Effector memory CD8-positive, alpha-beta T cell (primary cell): ENCODE measurements at regions not wholly inside any gene's neighbourhood (a gene's known extent, or its start where the extent isn't known, plus 50 kb on each side); places are given as distances from the start of the nearest gene placed in this dataset.
A peak's percentile ranks its signal among the peaks of the same experiment; 100 is the strongest.

Source experiments
- ATAC-seq: fragments of 150-1000 bp; cut with Tn5 transposase; replicated peaks from 2 replicates; pipeline ENCODE4 v1.10.0; 2021; ENCODE audit warnings: mild to moderate bottlenecking, moderate library complexity
- DNase-seq, 3 experiments: peaks; one replicate each; pipeline ENCODE4 v3.0.0; 2021
- H3K27ac Mint-ChIP-seq, 2 donors: one replicate each; pipeline ENCODE4 v1.8.0; 2022; ENCODE audit warnings: mild to moderate bottlenecking in 2 of 2, mixed read lengths in 2 of 2, moderate library complexity in 2 of 2
- H3K27me3 Mint-ChIP-seq, 2 donors: one replicate each; pipeline ENCODE4 v1.8.0; 2022; ENCODE audit warnings: mixed read lengths in 2 of 2
- H3K36me3 Mint-ChIP-seq: one replicate; pipeline ENCODE4 v1.8.0; 2022; ENCODE audit warnings: mild to moderate bottlenecking, moderate library complexity, mixed read lengths; ENCODE audit not compliant: insufficient read depth
- H3K4me1 Mint-ChIP-seq, 2 donors: one replicate each; pipeline ENCODE4 v1.8.0; 2022; ENCODE audit warnings: low read depth in 2 of 2, mixed read lengths in 2 of 2
- H3K4me3 Mint-ChIP-seq, 2 donors: one replicate each; pipeline ENCODE4 v1.8.0; 2022; ENCODE audit warnings: mild to moderate bottlenecking in 2 of 2, mixed read lengths in 2 of 2, moderate library complexity in 2 of 2
- H3K9me3 Mint-ChIP-seq, 2 donors: one replicate each; pipeline ENCODE4 v1.8.0; 2022; ENCODE audit warnings: mixed read lengths in 2 of 2

DNA sequence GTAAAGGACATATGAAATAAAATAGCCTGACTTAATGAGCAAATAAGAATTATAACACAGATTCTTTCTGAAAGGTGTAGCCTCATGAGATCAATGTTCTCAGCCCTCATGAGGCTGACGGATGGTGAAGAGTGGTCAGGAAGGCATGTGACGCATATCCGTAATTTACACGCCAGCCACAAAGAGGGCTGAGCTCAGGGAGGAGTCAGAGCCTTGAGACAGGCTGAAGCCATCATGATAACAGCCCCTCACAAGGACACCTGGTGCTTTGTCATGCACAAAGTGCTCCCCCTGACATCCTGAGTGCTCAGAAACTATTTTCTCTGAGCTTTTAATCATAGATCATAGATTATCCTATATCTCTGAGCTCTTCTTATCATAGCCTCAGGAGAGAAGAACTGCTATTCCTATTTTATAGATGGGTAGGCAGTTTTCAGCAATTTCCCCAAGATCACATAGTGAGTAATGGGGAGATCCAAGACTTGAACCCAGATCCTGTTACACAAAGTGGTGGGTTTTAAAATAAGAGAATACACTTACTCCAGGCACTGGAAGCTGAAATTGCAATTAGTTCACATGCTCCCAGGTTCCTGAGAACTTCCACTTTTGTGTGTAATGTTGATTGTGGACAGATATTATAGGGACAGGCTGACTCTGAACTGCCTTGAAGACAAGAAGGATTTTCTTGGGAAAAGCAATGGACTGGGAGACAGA is 267.1 kb downstream of the RPLP1 start:
- no peaks in the 10 kb centered on the region for H3K27me3 Mint-ChIP-seq
- peaks cover 12% of the 10 kb centered on the region for H3K36me3 Mint-ChIP-seq
- H3K4me1 Mint-ChIP-seq = peaks cover 68 to 89% of the 10 kb centered on the region in 2 donors
- DNase-seq (peak; percentile 71 to 74 (median 73)), ATAC-seq (peak; percentile 87)
- H3K9me3 Mint-ChIP-seq = no peaks in the 10 kb centered on the region
- H3K27ac Mint-ChIP-seq = peak overlapping the region; percentile 97 to 99
- peak overlapping the region; percentile 63 to 85 for H3K4me3 Mint-ChIP-seq

DNA sequence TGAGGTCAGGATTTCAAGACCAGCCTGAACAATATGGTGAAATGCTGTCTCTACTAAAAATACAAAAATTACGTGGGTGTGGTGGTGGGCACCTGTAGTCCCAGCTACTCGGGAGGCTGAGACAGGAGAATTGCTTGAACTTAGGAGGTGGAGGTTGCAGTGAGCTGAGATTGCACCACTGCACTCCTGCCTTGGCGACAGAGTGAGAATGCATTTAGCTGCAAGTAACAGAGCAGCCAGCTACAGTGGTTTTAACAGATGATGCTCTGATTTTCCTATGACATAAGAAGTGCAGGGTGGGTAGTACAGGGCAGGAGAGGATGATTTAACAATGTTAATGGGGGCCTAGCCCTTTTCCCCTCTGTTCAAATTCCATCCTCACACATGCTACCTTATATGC is 267.9 kb downstream of the RPLP1 start:
- peak overlapping the region; percentile 85 to 86 for H3K4me3 Mint-ChIP-seq
- peak overlapping the region; percentile 97 to 99 for H3K27ac Mint-ChIP-seq
- peaks cover 14% of the 10 kb centered on the region for H3K36me3 Mint-ChIP-seq

DNA sequence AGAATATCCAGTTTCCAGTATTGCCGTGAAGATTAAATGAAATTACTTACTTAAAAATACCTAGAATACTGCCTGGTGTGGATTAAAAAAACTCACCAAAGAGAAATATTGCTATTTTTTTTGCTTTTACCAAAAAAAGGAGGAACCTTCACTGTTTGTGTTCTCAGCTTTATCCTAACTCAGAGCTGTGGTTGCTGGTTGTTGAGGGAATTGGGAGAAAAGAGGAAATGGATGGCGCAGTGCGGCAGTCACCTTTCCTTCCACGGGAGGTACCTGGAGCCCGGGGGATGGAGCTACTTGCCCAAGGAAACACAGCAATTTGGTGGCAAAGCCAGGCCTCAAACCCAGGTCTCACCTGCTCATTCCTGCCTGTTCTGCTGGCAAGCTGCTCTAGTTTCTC is 270.3 kb downstream of the RPLP1 start:
- Mint-ChIP-seq H3K4me1 (peaks cover 67 to 79% of the 10 kb centered on the region in 2 donors), H3K9me3 (no peaks in the 10 kb centered on the region), H3K4me3 (peak overlapping the region in 1 of 2 donors; percentile 86), H3K27me3 (no peaks in the 10 kb centered on the region), H3K27ac (peak overlapping the region in 1 of 2 donors; percentile 56), H3K36me3 (peaks cover 14% of the 10 kb centered on the region)
- ATAC-seq = no peak
- DNase-seq = no peak

More for the DNA sequence above, 267.9 kb downstream of the RPLP1 start:
- Mint-ChIP-seq H3K9me3 (no peaks in the 10 kb centered on the region), H3K4me1 (peaks cover 70 to 89% of the 10 kb centered on the region in 2 donors), H3K27me3 (no peaks in the 10 kb centered on the region)
- ATAC-seq (no peak), DNase-seq (no peak)

DNA sequence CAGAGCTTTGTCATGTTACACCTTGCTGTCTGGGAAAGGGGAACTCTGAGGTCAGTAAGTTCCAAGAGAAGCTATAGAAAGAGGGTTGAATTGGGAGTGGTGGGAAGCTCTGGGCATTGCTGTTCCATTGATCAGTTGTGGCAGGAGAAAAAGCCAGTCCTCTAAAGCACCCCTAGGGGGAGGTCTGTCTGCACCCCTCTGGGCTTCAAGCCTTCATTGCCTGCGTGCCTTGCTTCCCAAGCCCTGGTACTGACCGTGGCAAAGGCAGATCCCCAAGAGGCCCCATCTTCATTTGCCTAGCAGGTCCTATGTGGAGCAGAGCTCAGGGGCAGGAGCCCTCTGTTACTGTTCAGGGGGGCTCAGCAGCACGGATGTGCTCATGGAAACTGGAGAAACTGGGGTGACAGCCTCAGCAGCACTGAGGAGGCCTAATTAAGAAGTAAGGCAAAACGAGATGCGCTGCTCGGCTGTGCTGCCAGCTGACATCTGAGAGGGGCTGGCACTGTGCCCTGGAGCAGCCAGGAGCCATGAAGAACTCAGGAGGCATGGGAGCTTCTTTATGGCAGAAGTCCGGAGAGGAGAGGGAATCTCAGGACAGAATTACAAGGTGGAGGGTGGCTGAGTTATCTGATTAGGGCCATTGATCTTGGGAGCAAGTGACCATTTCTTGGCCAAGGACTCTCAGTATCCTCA is 270.9 kb downstream of the RPLP1 start:
- ATAC-seq (no peak), DNase-seq (no peak)
- Mint-ChIP-seq H3K27ac (peak overlapping the region in 1 of 2 donors; percentile 56), H3K27me3 (no peaks in the 10 kb centered on the region), H3K4me3 (peak overlapping the region in 1 of 2 donors; percentile 3), H3K36me3 (peaks cover 14% of the 10 kb centered on the region), H3K4me1 (peaks cover 62 to 74% of the 10 kb centered on the region in 2 donors), H3K9me3 (no peaks in the 10 kb centered on the region)

DNA sequence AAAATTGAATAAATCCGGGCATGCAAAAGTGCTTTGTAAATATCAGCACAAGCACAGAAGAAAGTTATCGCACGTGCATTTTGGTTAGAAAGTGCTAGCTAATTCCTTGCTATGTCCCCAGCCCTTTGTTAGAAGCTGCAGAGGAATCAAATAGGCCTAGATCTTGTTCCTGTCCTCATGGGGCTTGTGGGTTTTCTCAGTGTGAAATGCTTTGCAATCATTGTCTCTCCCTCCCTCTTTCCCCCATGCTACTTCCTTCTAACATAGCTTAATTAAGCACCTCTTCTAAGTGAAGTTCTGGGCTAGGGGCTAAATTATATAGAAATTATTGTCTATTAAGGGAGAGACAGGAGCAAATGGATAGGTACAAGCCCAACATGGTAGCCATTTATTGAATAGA is 271.7 kb downstream of the RPLP1 start:
- Mint-ChIP-seq H3K9me3 (no peaks in the 10 kb centered on the region), H3K27ac (peak overlapping the region in 1 of 2 donors; percentile 1), H3K27me3 (no peaks in the 10 kb centered on the region), H3K4me3 (peak overlapping the region in 1 of 2 donors; percentile 31), H3K4me1 (peaks cover 62 to 74% of the 10 kb centered on the region in 2 donors), H3K36me3 (peaks cover 14% of the 10 kb centered on the region)
- DNase-seq = no peak
- no peak for ATAC-seq

DNA sequence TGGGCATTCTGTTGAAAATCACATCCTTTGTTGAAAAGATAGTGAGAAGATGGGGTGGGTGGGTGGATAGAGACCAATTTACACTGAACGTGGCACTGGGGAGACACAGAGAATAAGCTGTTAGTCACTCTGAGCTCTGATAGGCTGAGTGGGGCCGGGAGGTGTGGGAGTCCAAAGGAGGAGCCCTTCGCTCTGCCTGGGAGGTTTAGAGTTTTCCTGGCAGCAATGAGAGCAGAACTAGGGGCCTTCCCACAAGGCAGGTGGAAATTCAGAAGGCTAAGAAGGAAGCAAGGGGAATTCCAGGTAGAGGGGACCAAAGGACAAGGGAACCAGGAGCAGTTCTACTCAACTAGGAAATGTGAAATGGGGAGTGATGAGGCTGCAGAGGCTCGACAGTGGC is 272.7 kb downstream of the RPLP1 start:
- ATAC-seq (no peak), DNase-seq (no peak)
- peak overlapping the region in 1 of 2 donors; percentile 1 for H3K27ac Mint-ChIP-seq
- peaks cover 18% of the 10 kb centered on the region for H3K36me3 Mint-ChIP-seq
- H3K27me3 Mint-ChIP-seq = no peaks in the 10 kb centered on the region
- no peaks in the 10 kb centered on the region for H3K9me3 Mint-ChIP-seq
- H3K4me3 Mint-ChIP-seq = peak overlapping the region in 1 of 2 donors; percentile 32
- peaks cover 54 to 65% of the 10 kb centered on the region in 2 donors for H3K4me1 Mint-ChIP-seq

DNA sequence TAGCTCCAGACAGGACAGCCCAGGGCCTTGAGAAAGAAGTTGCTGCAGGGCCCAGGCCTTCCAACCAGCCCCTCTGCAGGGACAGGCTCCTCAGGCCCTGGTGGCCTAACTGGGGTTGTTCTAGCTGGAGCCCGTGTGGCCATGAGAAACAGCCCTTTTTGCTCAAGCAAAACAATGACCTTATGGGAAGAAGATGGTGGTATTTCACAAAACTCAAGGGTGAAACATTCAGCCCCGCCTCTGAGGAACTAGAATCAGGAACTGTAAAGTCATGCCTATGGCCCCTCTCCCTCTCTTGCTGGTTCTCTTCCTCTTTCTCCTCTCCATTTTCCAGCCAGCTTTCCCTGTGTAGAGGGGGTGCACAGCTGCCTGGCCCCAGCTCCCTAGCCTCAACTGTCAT is 273.3 kb downstream of the RPLP1 start:
- DNase-seq (no peak), ATAC-seq (no peak)
- H3K27ac Mint-ChIP-seq = no peak overlapping the region
- no peaks in the 10 kb centered on the region for H3K27me3 Mint-ChIP-seq
- H3K4me1 Mint-ChIP-seq = peaks cover 50 to 59% of the 10 kb centered on the region in 2 donors
- H3K9me3 Mint-ChIP-seq = no peaks in the 10 kb centered on the region
- H3K4me3 Mint-ChIP-seq = no peak overlapping the region
- H3K36me3 Mint-ChIP-seq = peaks cover 19% of the 10 kb centered on the region

DNA sequence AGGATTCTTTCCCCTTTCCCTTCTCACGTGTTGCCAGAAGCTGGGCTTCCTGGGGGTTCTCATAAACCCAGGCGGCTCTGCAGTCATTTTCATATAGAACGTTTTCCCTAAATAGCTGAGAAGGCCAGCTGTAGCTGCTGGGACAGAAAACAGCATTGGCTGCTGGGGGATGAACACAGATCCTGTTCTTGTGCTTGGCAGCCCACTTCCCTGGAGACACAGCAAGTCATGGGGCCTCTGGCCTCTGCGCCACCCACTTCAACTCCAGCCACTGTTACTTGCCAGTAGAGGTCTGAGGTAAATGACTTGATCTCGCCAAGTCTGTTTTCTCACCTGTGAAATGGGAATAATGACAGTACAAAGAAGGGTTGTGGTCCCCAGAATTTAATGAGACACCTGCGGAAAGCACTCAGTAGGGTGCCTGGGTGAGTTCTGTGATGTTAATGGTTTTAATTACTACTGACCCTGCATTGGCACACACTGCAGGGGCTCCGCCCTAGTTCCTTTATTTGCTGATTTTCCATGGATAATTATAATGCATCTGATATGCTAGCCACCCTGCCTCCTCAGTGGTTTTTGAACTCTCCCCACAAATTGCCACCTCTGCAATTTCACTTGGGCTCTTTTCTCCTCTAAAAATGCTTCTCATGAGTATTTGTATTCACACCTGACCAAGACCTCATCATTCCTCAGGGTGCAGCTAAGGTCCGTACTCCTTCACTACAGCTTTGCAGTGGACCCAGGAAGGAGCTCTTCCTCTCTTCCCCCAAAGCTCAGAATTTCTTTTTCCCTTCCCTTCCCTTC is 274.7 kb downstream of the RPLP1 start:
- peaks cover 8% of the 10 kb centered on the region for H3K36me3 Mint-ChIP-seq
- no peaks in the 10 kb centered on the region for H3K9me3 Mint-ChIP-seq
- ATAC-seq (no peak), DNase-seq (no peak)
- no peak overlapping the region for H3K27ac Mint-ChIP-seq
- H3K27me3 Mint-ChIP-seq = no peaks in the 10 kb centered on the region
- H3K4me3 Mint-ChIP-seq = no peak overlapping the region
- H3K4me1 Mint-ChIP-seq = peaks cover 38 to 45% of the 10 kb centered on the region in 2 donors

DNA sequence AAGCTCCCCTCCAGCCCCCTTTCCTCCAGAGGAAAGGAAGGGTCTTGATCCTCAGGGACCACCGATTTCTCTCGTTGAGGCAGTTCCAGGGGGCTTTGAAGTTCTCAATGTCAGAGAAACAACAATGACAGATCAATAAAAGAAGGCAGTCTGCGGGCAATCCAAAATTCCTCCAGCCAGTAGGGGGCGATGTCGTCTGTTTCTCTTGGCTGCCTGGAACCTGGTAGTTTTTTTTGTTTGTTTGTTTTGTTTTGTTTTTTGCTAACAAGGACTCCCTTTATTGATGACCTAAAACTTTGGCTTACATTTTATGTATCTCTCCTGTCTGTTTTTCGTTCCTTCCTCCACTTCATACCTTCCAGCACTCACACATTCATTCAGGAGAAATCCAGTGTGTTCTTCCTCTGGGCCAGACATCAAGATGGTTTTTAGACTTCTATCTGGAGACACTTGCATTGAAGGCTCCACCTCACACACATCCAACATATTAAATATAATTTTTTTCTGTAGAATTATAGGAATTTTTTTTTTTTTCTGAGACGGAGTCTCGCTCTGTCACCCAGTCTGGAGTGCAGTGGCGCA is 276.6 kb downstream of the RPLP1 start:
- Mint-ChIP-seq H3K9me3 (no peaks in the 10 kb centered on the region), H3K4me1 (peaks cover 29 to 30% of the 10 kb centered on the region in 2 donors), H3K36me3 (peaks cover 7% of the 10 kb centered on the region), H3K4me3 (no peak overlapping the region), H3K27me3 (no peaks in the 10 kb centered on the region), H3K27ac (no peak overlapping the region)
- ATAC-seq (peak; percentile 58), DNase-seq (peak; percentile 79)

DNA sequence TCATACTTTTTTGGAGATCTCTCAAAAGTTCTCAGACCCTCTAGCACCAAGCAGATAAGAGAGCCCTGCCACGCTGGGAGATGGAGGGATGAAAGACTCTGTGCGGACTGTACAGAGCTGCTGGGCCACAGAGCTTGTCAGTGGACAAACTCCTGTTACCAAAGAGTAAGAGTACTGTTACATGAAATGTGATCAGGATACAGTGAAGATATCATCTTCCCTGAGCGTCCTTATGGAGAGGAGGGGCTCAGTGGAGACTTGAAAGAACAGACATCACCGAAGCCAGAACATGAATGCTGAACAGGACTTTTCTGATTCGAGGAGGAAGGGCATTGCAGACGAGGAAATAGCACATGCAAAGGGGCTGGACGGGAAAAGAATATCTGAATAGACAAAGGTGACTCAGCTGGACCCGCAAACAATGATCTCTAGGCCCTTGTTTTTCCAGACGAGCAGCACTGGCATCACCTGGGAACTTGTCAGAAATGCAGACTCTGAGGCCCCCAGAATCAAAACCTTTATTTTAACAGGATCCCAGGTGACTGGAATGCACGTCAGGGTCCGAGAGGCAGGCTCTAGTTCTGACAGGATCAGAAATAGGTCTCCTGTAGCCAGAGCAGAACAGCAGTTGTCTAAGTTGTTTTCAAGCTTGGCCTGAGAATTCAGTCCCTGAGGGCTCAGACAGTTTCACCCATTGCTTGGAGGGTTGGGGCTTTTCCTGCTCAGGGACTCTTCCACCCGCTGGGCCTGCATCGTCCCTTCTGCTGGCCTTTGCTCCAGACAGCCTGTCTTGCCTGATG is 277.9 kb downstream of the RPLP1 start:
- H3K9me3 Mint-ChIP-seq = no peaks in the 10 kb centered on the region
- H3K27me3 Mint-ChIP-seq = peaks cover 0 to under 1% of the 10 kb centered on the region in 2 donors
- no peak overlapping the region for H3K4me3 Mint-ChIP-seq
- H3K36me3 Mint-ChIP-seq = peaks cover 6% of the 10 kb centered on the region
- ATAC-seq (no peak), DNase-seq (no peak)
- H3K27ac Mint-ChIP-seq = no peak overlapping the region
- peaks cover 17 to 18% of the 10 kb centered on the region in 2 donors for H3K4me1 Mint-ChIP-seq

DNA sequence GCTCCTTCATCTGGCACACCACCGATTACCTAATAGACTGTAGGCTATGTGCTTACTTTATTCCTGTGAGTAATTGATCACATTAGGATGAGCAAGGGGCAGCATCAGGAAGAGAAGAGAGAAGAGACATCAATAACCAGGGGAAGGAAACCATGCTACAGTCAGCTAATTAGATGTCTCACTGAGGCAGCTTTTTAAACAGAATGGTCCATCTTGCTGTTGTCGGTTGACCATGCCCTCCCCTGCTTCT is 278.4 kb downstream of the RPLP1 start:
- no peaks in the 10 kb centered on the region for H3K9me3 Mint-ChIP-seq
- H3K36me3 Mint-ChIP-seq = peaks cover 11% of the 10 kb centered on the region
- H3K4me1 Mint-ChIP-seq = peaks cover 13 to 17% of the 10 kb centered on the region in 2 donors
- no peak overlapping the region for H3K4me3 Mint-ChIP-seq
- ATAC-seq (no peak), DNase-seq (no peak)
- no peak overlapping the region for H3K27ac Mint-ChIP-seq
- peaks cover 0 to 6% of the 10 kb centered on the region in 2 donors for H3K27me3 Mint-ChIP-seq

DNA sequence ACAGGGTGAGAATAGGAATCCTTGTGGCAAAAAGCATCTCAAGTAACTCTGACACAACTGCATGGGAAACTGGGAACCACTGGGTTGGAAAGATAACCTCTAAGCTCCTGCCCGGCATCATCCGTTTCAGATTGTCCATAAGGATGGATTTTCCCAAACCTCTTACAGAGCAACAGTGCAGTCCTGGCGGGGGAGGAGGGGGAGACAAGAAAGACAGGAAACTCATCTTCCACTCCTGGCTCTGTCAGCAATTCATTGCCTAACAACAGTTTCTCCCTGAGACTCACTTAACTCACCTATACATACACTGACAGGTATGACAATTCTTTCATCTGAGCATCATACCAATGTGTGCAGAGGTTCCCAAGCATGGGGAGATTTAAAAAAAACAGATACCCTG is 279.0 kb downstream of the RPLP1 start:
- H3K4me3 Mint-ChIP-seq = no peak overlapping the region

More for the DNA sequence above, 279.0 kb downstream of the RPLP1 start:
- peak overlapping the region in 1 of 2 donors; percentile 29 for H3K27ac Mint-ChIP-seq
- H3K9me3 Mint-ChIP-seq = no peaks in the 10 kb centered on the region
- DNase-seq (no peak), ATAC-seq (no peak)
- H3K4me1 Mint-ChIP-seq = peaks cover 9 to 11% of the 10 kb centered on the region in 2 donors
- peaks cover 0 to 9% of the 10 kb centered on the region in 2 donors for H3K27me3 Mint-ChIP-seq
- H3K36me3 Mint-ChIP-seq = peaks cover 11% of the 10 kb centered on the region
